Keratinocyte (primary cell): ENCODE measurements at regions not wholly inside any gene's neighbourhood (a gene's known extent, or its start where the extent isn't known, plus 50 kb on each side); places are given as distances from the start of the nearest gene placed in this dataset.
"Not testable (repeated sequence)": the region's sequence is repeated elsewhere in the genome, so short reads cannot be mapped to it uniquely, and the experiment has no call there.

Source experiments
- DNase-seq: peaks from one replicate; pipeline ENCODE4 v3.0.0-alpha.2; 2011; ENCODE audit warnings: low read depth, missing footprints, low spot score
- FAIRE-seq: peaks from 2 replicates; lab custom pipeline; 2011; peaks lifted over from hg19 to GRCh38; lab: Jason Lieb, UNC
- H2AFZ ChIP-seq: 2 replicates; pipeline ENCODE4 v1.6.0; 2012; ENCODE audit warnings: low read length, control low read depth, inconsistent platforms; ENCODE audit not compliant: control insufficient read depth
- H3K27ac ChIP-seq: 2 replicates; pipeline ENCODE4 v1.5.1; 2011; ENCODE audit warnings: low read length; ENCODE audit not compliant: control insufficient read depth, insufficient read depth
- H3K27me3 ChIP-seq: 3 replicates; pipeline ENCODE4 v1.6.0; 2011; ENCODE audit warnings: low read length; ENCODE audit not compliant: control insufficient read depth, insufficient read depth; ENCODE audit errors: extremely low read depth
- H3K36me3 ChIP-seq, 2 experiments: 2 replicates in 1 of 2; 3 replicates in 1 of 2; pipeline ENCODE4 v1.5.1; 2011; ENCODE audit warnings: low read length in 2 of 2, mild to moderate bottlenecking in 1 of 2; ENCODE audit not compliant: control insufficient read depth in 2 of 2, insufficient read depth in 2 of 2; ENCODE audit errors: extremely low read depth in 1 of 2
- H3K4me1 ChIP-seq: 3 replicates; pipeline ENCODE4 v1.5.1; 2011; ENCODE audit warnings: low read length; ENCODE audit not compliant: control insufficient read depth, insufficient read depth; ENCODE audit errors: extremely low read depth
- H3K4me2 ChIP-seq: 3 replicates; pipeline ENCODE4 v1.6.0; 2011; ENCODE audit warnings: low read depth, low read length; ENCODE audit not compliant: control insufficient read depth, insufficient read depth; ENCODE audit errors: extremely low read depth
- H3K4me3 ChIP-seq, 3 experiments: fragments of 200-600 bp in 1 of 3; sonication (generic) in 1 of 3; 2 replicates in 2 of 3; 3 replicates in 1 of 3; pipeline ENCODE4 v1.5.1; 2011 to 2016; ENCODE audit warnings: low read length in 3 of 3, mild to moderate bottlenecking in 3 of 3, control low read depth in 2 of 3, inconsistent platforms in 1 of 3, low read depth in 1 of 3, mixed read lengths in 1 of 3, mixed run types in 1 of 3, moderate library complexity in 1 of 3; ENCODE audit not compliant: control insufficient read depth in 2 of 3, insufficient read depth in 2 of 3; ENCODE audit errors: extremely low read depth in 1 of 3
- H3K79me2 ChIP-seq: 2 replicates; pipeline ENCODE4 v1.6.0; 2012; ENCODE audit warnings: low read length; ENCODE audit not compliant: control insufficient read depth, insufficient read depth
- H3K9ac ChIP-seq: 3 replicates; pipeline ENCODE4 v1.6.0; 2011; ENCODE audit warnings: low read length; ENCODE audit not compliant: control insufficient read depth, insufficient read depth; ENCODE audit errors: extremely low read depth
- H3K9me1 ChIP-seq: 3 replicates; pipeline ENCODE4 v1.6.0; 2011; ENCODE audit warnings: low read length; ENCODE audit not compliant: control insufficient read depth, insufficient read depth; ENCODE audit errors: extremely low read depth
- H3K9me3 ChIP-seq: 2 replicates; pipeline ENCODE4 v1.5.1; 2012; ENCODE audit warnings: low read depth, low read length; ENCODE audit not compliant: control insufficient read depth
- H4K20me1 ChIP-seq: 3 replicates; pipeline ENCODE4 v1.6.0; 2011; ENCODE audit warnings: low read length; ENCODE audit not compliant: control insufficient read depth, insufficient read depth; ENCODE audit errors: extremely low read depth
- CTCF ChIP-seq, 3 experiments: IDR thresholded peaks in 1 of 3; conservative IDR thresholded peaks in 1 of 3; optimal IDR thresholded peaks in 1 of 3; 2 replicates in 2 of 3; 3 replicates in 1 of 3; pipeline versions ENCODE3 to v1.5.1; 2011; ENCODE audit warnings: low read length in 3 of 3, mild to moderate bottlenecking in 3 of 3, moderate library complexity in 2 of 3, control low read depth in 1 of 3, inconsistent platforms in 1 of 3; ENCODE audit not compliant: insufficient read depth in 2 of 3; ENCODE audit errors: extremely low read depth in 1 of 3
- EZH2 ChIP-seq: IDR thresholded peaks from one replicate; pipeline ENCODE4 v1.6.1; 2012; ENCODE audit warnings: inconsistent platforms, mild to moderate bottlenecking, low read length, moderate library complexity
- dilution Hi-C: fragments of 300-500 bp; cut with MboI; formaldehyde crosslinking; loops from one replicate; pipeline ENCODE4 v1.7.0; 2020; ENCODE audit warnings: low sequenced_read_pairs; ENCODE audit not compliant: extremely low pct_ligation_motif_present

- Histone ChIP-seq H3K36me3 (no peaks in the 10 kb centered on the region), H3K4me1 (no peaks in the 10 kb centered on the region), H2AFZ (no peak overlapping the region), H3K9me1 (no peaks in the 10 kb centered on the region), H3K4me2 (no peak overlapping the region), H3K4me3 (no peak overlapping the region), H3K9ac (no peak overlapping the region), H3K9me3 (no peaks in the 10 kb centered on the region), H3K27me3 (no peaks in the 10 kb centered on the region), H4K20me1 (no peaks in the 10 kb centered on the region), H3K79me2 (no peaks in the 10 kb centered on the region), H3K27ac (no peak overlapping the region)
- dilution Hi-C loops = no loop called here
- DNase-seq = no peak
- no peak for TF ChIP-seq CTCF (optimal IDR thresholded peaks at IDR 0.05 in 1 of 3, IDR thresholded peaks at IDR 0.05 in 1 of 3, conservative IDR thresholded peaks at IDR 0.05 in 1 of 3; ENCODE audit: extremely low read depth in 1 of 3, insufficient read depth in 2 of 3, low read length in 3 of 3)
- no peak for TF ChIP-seq EZH2
- FAIRE-seq = no peak
These were observed 362.6 kb upstream of the CHORDC1 start for GRCh38 chr11:90585491-90585890.

GRCh38 chr11:90582999-90583398 lies 360.1 kb upstream of the CHORDC1 start:
- H3K4me1 ChIP-seq, H3K36me3 ChIP-seq, DNase-seq, FAIRE-seq, H4K20me1 ChIP-seq, H3K9me1 ChIP-seq, dilution Hi-C loops, H3K4me2 ChIP-seq, H3K4me3 ChIP-seq, H3K79me2 ChIP-seq, H3K27me3 ChIP-seq, H3K9ac ChIP-seq, H3K27ac ChIP-seq, H2AFZ ChIP-seq, H3K9me3 ChIP-seq: not testable (repeated sequence)

- Histone ChIP-seq H2AFZ (no peak overlapping the region), H3K4me2 (no peak overlapping the region), H3K9me1 (no peaks in the 10 kb centered on the region), H3K4me1 (no peaks in the 10 kb centered on the region), H3K27me3 (no peaks in the 10 kb centered on the region), H4K20me1 (no peaks in the 10 kb centered on the region), H3K79me2 (no peaks in the 10 kb centered on the region), H3K9ac (no peak overlapping the region), H3K27ac (no peak overlapping the region), H3K9me3 (no peaks in the 10 kb centered on the region), H3K4me3 (no peak overlapping the region), H3K36me3 (no peaks in the 10 kb centered on the region)
- dilution Hi-C loops = no loop called here
- FAIRE-seq = no peak
- no peak for TF ChIP-seq CTCF (optimal IDR thresholded peaks at IDR 0.05 in 1 of 3, IDR thresholded peaks at IDR 0.05 in 1 of 3, conservative IDR thresholded peaks at IDR 0.05 in 1 of 3; ENCODE audit: extremely low read depth in 1 of 3, insufficient read depth in 2 of 3, low read length in 3 of 3)
- no peak for DNase-seq
These were observed 341.7 kb upstream of the CHORDC1 start for GRCh38 chr11:90564531-90564930.
